OCI-LY7 (cell line): ENCODE measurements at regions not wholly inside any gene's neighbourhood (a gene's known extent, or its start where the extent isn't known, plus 50 kb on each side); places are given as distances from the start of the nearest gene placed in this dataset.

Experiments used
- EZH2phosphoT487 ChIP-seq: fragments of 200-600 bp; sonication (generic); IDR thresholded peaks from 2 replicates; pipeline ENCODE4 v1.6.1; 2018; ENCODE audit warnings: low read depth, borderline replicate concordance, mild to moderate bottlenecking, mixed run types, antibody characterized with exemption, low read length, moderate library complexity, mixed read lengths
- TF ChIP-seq, protein P1 (sequence below): fragments of 200-600 bp; sonication (generic); conservative IDR thresholded peaks from 2 replicates; pipeline ENCODE4 v1.5.1; 2014; ENCODE audit warnings: mild to moderate bottlenecking, antibody characterized with exemption, low read length, moderate library complexity, mixed read lengths

DNA sequence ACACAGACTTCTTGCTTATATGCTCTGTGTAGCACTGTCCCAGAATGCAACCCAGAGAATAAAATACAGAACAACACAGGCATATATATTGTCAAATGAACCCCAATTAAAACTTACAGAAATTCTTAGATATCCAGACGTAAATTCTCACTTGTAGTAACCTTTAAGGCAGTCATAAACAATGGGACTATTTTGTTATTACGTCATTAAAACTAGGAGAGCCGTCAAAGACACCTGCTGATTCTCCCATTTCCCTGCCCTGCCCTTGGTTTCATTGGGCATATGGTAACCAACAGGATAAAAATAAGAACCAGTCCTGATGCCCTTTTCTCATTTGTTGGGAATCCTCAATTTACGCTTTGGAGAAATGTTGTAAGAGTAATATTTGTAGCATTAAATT is 871.3 kb upstream of the EYS start:
- TF ChIP-seq, protein P1, sequence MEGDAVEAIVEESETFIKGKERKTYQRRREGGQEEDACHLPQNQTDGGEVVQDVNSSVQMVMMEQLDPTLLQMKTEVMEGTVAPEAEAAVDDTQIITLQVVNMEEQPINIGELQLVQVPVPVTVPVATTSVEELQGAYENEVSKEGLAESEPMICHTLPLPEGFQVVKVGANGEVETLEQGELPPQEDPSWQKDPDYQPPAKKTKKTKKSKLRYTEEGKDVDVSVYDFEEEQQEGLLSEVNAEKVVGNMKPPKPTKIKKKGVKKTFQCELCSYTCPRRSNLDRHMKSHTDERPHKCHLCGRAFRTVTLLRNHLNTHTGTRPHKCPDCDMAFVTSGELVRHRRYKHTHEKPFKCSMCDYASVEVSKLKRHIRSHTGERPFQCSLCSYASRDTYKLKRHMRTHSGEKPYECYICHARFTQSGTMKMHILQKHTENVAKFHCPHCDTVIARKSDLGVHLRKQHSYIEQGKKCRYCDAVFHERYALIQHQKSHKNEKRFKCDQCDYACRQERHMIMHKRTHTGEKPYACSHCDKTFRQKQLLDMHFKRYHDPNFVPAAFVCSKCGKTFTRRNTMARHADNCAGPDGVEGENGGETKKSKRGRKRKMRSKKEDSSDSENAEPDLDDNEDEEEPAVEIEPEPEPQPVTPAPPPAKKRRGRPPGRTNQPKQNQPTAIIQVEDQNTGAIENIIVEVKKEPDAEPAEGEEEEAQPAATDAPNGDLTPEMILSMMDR, result no peak
- no peak for TF ChIP-seq EZH2phosphoT487
